OCI-LY1 (cell line): ENCODE measurements at regions not wholly inside any gene's neighbourhood (a gene's known extent, or its start where the extent isn't known, plus 50 kb on each side); places are given as distances from the start of the nearest gene placed in this dataset.

Experiments used
- CTCF ChIP-seq: fragments of 200-600 bp; sonication (generic), shearing (Covaris generic); IDR thresholded peaks from 2 replicates; pipeline ENCODE4 v1.5.1; 2017; ENCODE audit warnings: mild to moderate bottlenecking, antibody characterized with exemption, low read length, moderate library complexity, mixed read lengths
- EZH2 ChIP-seq: fragments of 200-600 bp; sonication (generic), shearing (Covaris generic); IDR thresholded peaks from 2 replicates; pipeline ENCODE4 v1.8.0; 2017; ENCODE audit warnings: borderline replicate concordance, mixed run types, mild to moderate bottlenecking, antibody characterized with exemption, low read length, moderate library complexity, mixed read lengths

- TF ChIP-seq EZH2 (no peak), CTCF (no peak)
Measured at GRCh38 chr2:119063177-119063576, 95.4 kb downstream of the C1QL2 start.
